K562 (cell line): ENCODE measurements at regions not wholly inside any gene's neighbourhood (a gene's known extent, or its start where the extent isn't known, plus 50 kb on each side); places are given as distances from the start of the nearest gene placed in this dataset.

Experiments
- ATAC-seq: fragments of 200-7000 bp; cut with Tn5 transposase; 3 replicates; pipeline ENCODE4 v1.9.1; 2020; ENCODE audit warnings: moderate library complexity
- BruUV-seq: library from RNA; stranded (reverse); fragments of 400-500 nt; replicated peaks from 2 replicates; lab custom pipeline; 2021; lab: Mats Ljungman, UMichigan
- CTCF ChIA-PET: fragments of 300-600 bp; formaldehyde crosslinking; extraction: SDS; loops from one replicate; lab custom pipeline; 2021; ENCODE audit warnings: low intra/inter-chr PET ratio; lab: Yijun Ruan, JAX
- POLR2A ChIA-PET: fragments of 300-600, 350-650 bp; sonication (Branson Sonifier 250); formaldehyde crosslinking; extraction: SDS; loops from one replicate; lab custom pipeline; 2021; ENCODE audit warnings: antibody characterized with exemption, inconsistent platforms; lab: Yijun Ruan, JAX
- DNase-seq, 4 experiments: peaks; one replicate each; pipeline versions ENCODE4 v3.0.0 to v3.0.0-alpha.2; 2011 to 2018; ENCODE audit warnings: low spot score in 3 of 4, mixed read lengths in 3 of 4; ENCODE audit errors: extremely low read depth in 1 of 4
- FAIRE-seq: peaks from 2 replicates; lab custom pipeline; 2011; peaks lifted over from hg19 to GRCh38; lab: Jason Lieb, UNC
- H2AFZ ChIP-seq: 2 replicates; pipeline ENCODE4 v1.6.0; 2011; ENCODE audit warnings: low read depth, low read length, control low read depth, inconsistent platforms
- H3K27ac ChIP-seq: fragments of 200-600 bp; 3 replicates; pipeline ENCODE4 v1.8.0; 2011; ENCODE audit warnings: low read depth, mild to moderate bottlenecking, control low read depth, inconsistent platforms, low read length, moderate library complexity, mixed read lengths; ENCODE audit errors: extremely low read depth
- H3K27me3 ChIP-seq, 2 experiments: fragments of 300-600 bp in 1 of 2; 2 replicates in 1 of 2; 3 replicates in 1 of 2; pipeline versions ENCODE4 v1.6.0 to v1.8.0; 2011; ENCODE audit warnings: inconsistent platforms in 2 of 2, low read length in 2 of 2, mild to moderate bottlenecking in 1 of 2, mixed read lengths in 1 of 2, moderate library complexity in 1 of 2; ENCODE audit not compliant: control insufficient read depth in 2 of 2, insufficient read depth in 2 of 2
- H3K36me3 ChIP-seq: fragments of 300-600 bp; 3 replicates; pipeline ENCODE4 v1.8.0; 2011; ENCODE audit warnings: mild to moderate bottlenecking, low read length, inconsistent platforms; ENCODE audit not compliant: control insufficient read depth, insufficient read depth
- H3K4me1 ChIP-seq, 2 experiments: fragments of 200-600 bp in 1 of 2; replicated peaks in 1 of 2; 2 replicates in 1 of 2; 3 replicates in 1 of 2; pipeline versions ENCODE4 v1.5.1 to v1.8.0; 2011; ENCODE audit warnings: inconsistent platforms in 2 of 2, low read length in 2 of 2, mild to moderate bottlenecking in 1 of 2, mixed read lengths in 1 of 2, moderate library complexity in 1 of 2; ENCODE audit not compliant: control insufficient read depth in 2 of 2, insufficient read depth in 2 of 2
- H3K4me2 ChIP-seq: 2 replicates; pipeline ENCODE4 v1.6.1; 2011; ENCODE audit warnings: low read length, control low read depth, inconsistent platforms, mixed read lengths; ENCODE audit not compliant: insufficient read depth
- H3K4me3 ChIP-seq: fragments of 200-600 bp; sonication (generic), shearing (Covaris generic); 2 replicates; pipeline ENCODE4 v1.5.1; 2016; ENCODE audit warnings: control low read depth, inconsistent platforms
- H3K79me2 ChIP-seq: fragments of 200-600 bp; 3 replicates; pipeline ENCODE4 v1.8.0; 2011; ENCODE audit warnings: low read length, inconsistent platforms; ENCODE audit not compliant: control insufficient read depth, insufficient read depth
- H3K9ac ChIP-seq, 2 experiments: 2 replicates each; pipeline versions ENCODE4 v1.6.0 to v1.6.1; 2011; ENCODE audit warnings: low read depth in 2 of 2, low read length in 2 of 2, control low read depth in 1 of 2, inconsistent platforms in 1 of 2, mild to moderate bottlenecking in 1 of 2, mixed read lengths in 1 of 2; ENCODE audit not compliant: insufficient read depth in 1 of 2
- H3K9me1 ChIP-seq: one replicate; pipeline ENCODE4 v1.6.0; 2011; ENCODE audit warnings: inconsistent platforms, mild to moderate bottlenecking, low read length, moderate library complexity; ENCODE audit not compliant: control insufficient read depth, insufficient read depth
- H3K9me3 ChIP-seq: replicated peaks from 2 replicates; pipeline ENCODE4 v1.5.1; 2011; ENCODE audit warnings: low read depth, low read length, inconsistent platforms; ENCODE audit not compliant: control insufficient read depth, insufficient read depth
- H4K20me1 ChIP-seq: replicated peaks from 2 replicates; pipeline ENCODE4 v1.6.1; 2011; ENCODE audit warnings: low read length, inconsistent platforms, mixed read lengths; ENCODE audit not compliant: control insufficient read depth, insufficient read depth
- USF2 ChIP-seq: sonication (generic); formaldehyde crosslinking; IDR thresholded peaks from 2 replicates; pipeline ENCODE4 v1.5.0; 2020; ENCODE audit warnings: missing genetic modification reagents
- WGBS: fragments of 100-300 bp; shearing (Covaris generic); methylation state at CpG from one replicate; pipeline ENCODE4 v1.1.6; 2016; ENCODE audit warnings: low coverage, mixed read lengths; ENCODE audit not compliant: insufficient coverage; ENCODE audit errors: missing lambda C conversion rate; 5-methylcytosine and 5-hydroxymethylcytosine counted together
- in situ Hi-C: fragments of 300-500 bp; cut with MboI; formaldehyde crosslinking; loops from 4 replicates; pipeline ENCODE4 v1.15.0; 2018; ENCODE audit warnings: inconsistent platforms, mixed read lengths
- intact Hi-C: fragments of 100-400 bp; cut with micrococcal nuclease; formaldehyde crosslinking; loops from 2 replicates; pipeline ENCODE4 v1.14.2; 2022
- TF ChIP-seq, protein P1 (sequence below): sonication (generic); formaldehyde crosslinking; IDR thresholded peaks from 2 replicates; pipeline ENCODE4 v1.8.1; 2023; ENCODE audit warnings: mild to moderate bottlenecking, missing genetic modification reagents

GRCh38 chr17:79353548-79353947, 257.3 kb downstream of the RBFOX3 start:
- Histone ChIP-seq H2AFZ (no peak overlapping the region), H3K9me1 (no peaks in the 10 kb centered on the region), H3K36me3 (no peaks in the 10 kb centered on the region), H3K79me2 (no peaks in the 10 kb centered on the region), H4K20me1 (no peaks in the 10 kb centered on the region; the same call in none of the 2 replicates), H3K4me3 (no peak overlapping the region)
- 0% methylated on average over 14 of the region's 14 CpGs for WGBS
- CTCF ChIA-PET, result no interaction called here
- intact Hi-C loops (no loop called here), in situ Hi-C loops (no loop called here)
- no peak for DNase-seq
- TF ChIP-seq USF2, result peak; percentile 21; the same call in 1 of the 2 replicates
- TF ChIP-seq, protein P1, sequence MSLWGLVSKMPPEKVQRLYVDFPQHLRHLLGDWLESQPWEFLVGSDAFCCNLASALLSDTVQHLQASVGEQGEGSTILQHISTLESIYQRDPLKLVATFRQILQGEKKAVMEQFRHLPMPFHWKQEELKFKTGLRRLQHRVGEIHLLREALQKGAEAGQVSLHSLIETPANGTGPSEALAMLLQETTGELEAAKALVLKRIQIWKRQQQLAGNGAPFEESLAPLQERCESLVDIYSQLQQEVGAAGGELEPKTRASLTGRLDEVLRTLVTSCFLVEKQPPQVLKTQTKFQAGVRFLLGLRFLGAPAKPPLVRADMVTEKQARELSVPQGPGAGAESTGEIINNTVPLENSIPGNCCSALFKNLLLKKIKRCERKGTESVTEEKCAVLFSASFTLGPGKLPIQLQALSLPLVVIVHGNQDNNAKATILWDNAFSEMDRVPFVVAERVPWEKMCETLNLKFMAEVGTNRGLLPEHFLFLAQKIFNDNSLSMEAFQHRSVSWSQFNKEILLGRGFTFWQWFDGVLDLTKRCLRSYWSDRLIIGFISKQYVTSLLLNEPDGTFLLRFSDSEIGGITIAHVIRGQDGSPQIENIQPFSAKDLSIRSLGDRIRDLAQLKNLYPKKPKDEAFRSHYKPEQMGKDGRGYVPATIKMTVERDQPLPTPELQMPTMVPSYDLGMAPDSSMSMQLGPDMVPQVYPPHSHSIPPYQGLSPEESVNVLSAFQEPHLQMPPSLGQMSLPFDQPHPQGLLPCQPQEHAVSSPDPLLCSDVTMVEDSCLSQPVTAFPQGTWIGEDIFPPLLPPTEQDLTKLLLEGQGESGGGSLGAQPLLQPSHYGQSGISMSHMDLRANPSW (CRISPR knock-in tag), result no peak
- TF ChIP-seq, all 486 proteins: peak for 1
- Histone ChIP-seq H3K27me3 (peaks cover 3 to 54% of the 10 kb centered on the region in 2 experiments; a peak in 4 of 5 replicates), H3K4me1 (no peaks in the 10 kb centered on the region), H3K9ac (no peak overlapping the region), H3K4me2 (no peak overlapping the region), H3K27ac (no peak overlapping the region), H3K9me3 (no peaks in the 10 kb centered on the region)
- no peak for ATAC-seq
- FAIRE-seq, result no peak
- no TSS peak for BruUV-seq
- POLR2A ChIA-PET, result interaction anchor here (1.0 kb wide), 1 partner anchor 178 kb away, joined by 3 read pairs; no protein-coding TSS in a partner anchor
